Endodermal cell (in vitro differentiated cells): ENCODE measurements at regions not wholly inside any gene's neighbourhood (a gene's known extent, or its start where the extent isn't known, plus 50 kb on each side); places are given as distances from the start of the nearest gene placed in this dataset.

Source experiments
- DNase-seq: peaks from one replicate; pipeline ENCODE4 v3.0.0-alpha.2; 2017
- H3K27ac ChIP-seq: 2 replicates; pipeline ENCODE4 v1.5.1; 2013; ENCODE audit warnings: mild to moderate bottlenecking, low read depth, low read length, moderate library complexity
- H3K27me3 ChIP-seq: 2 replicates; pipeline ENCODE4 v1.6.1; 2013; ENCODE audit warnings: mild to moderate bottlenecking, low read length, moderate library complexity; ENCODE audit not compliant: insufficient read depth, control insufficient read depth, poor library complexity, severe bottlenecking
- H3K36me3 ChIP-seq: 2 replicates; pipeline ENCODE4 v1.7.0; 2013; ENCODE audit warnings: mild to moderate bottlenecking, low read length, moderate library complexity; ENCODE audit not compliant: control insufficient read depth, insufficient read depth
- H3K4me1 ChIP-seq: one replicate; pipeline ENCODE4 v1.7.0; 2013; ENCODE audit warnings: low read length; ENCODE audit not compliant: control insufficient read depth, insufficient read depth
- H3K4me3 ChIP-seq: 2 replicates; pipeline ENCODE4 v1.5.1; 2013; ENCODE audit warnings: mild to moderate bottlenecking, low read length, moderate library complexity
- H3K9ac ChIP-seq: 2 replicates; pipeline ENCODE4 v1.6.1; 2013; ENCODE audit warnings: mild to moderate bottlenecking, low read length, moderate library complexity; ENCODE audit not compliant: poor library complexity, severe bottlenecking; ENCODE audit errors: extremely low read depth
- H3K9me3 ChIP-seq: 2 replicates; pipeline ENCODE4 v1.6.1; 2013; ENCODE audit warnings: mild to moderate bottlenecking, low read length, moderate library complexity; ENCODE audit not compliant: control insufficient read depth
- H3K27ac Mint-ChIP-seq: 2 replicates; pipeline ENCODE4 v1.8.0; 2020; ENCODE audit warnings: mixed read lengths
- H3K27me3 Mint-ChIP-seq: 2 replicates; pipeline ENCODE4 v1.8.0; 2021; ENCODE audit warnings: mild to moderate bottlenecking, mixed read lengths; ENCODE audit not compliant: insufficient read depth
- H3K36me3 Mint-ChIP-seq: 2 replicates; pipeline ENCODE4 v1.8.0; 2020; ENCODE audit warnings: low read depth, mixed read lengths
- H3K4me1 Mint-ChIP-seq: 2 replicates; pipeline ENCODE4 v1.8.0; 2020; ENCODE audit warnings: mixed read lengths
- H3K4me3 Mint-ChIP-seq: 2 replicates; pipeline ENCODE4 v1.8.0; 2020; ENCODE audit warnings: mild to moderate bottlenecking, moderate library complexity, mixed read lengths
- H3K9me3 Mint-ChIP-seq: 2 replicates; pipeline ENCODE4 v1.8.0; 2020; ENCODE audit warnings: mild to moderate bottlenecking, mixed read lengths
- WGBS, 2 experiments: methylation state at CpG; one replicate each; pipeline versions ENCODE4 v1.1.5 to v1.1.7; 2013; ENCODE audit warnings: missing lambda C conversion rate in 2 of 2, mixed read lengths in 1 of 2; ENCODE audit not compliant: insufficient coverage in 1 of 2, insufficient read length in 1 of 2; 5-methylcytosine and 5-hydroxymethylcytosine counted together
- TF ChIP-seq, protein P1 (sequence below): fragments of 200-600 bp; sonication (generic); conservative IDR thresholded peaks from 2 replicates; pipeline ENCODE4 v1.5.0; 2021; ENCODE audit warnings: antibody characterized with exemption, mild to moderate bottlenecking

DNA sequence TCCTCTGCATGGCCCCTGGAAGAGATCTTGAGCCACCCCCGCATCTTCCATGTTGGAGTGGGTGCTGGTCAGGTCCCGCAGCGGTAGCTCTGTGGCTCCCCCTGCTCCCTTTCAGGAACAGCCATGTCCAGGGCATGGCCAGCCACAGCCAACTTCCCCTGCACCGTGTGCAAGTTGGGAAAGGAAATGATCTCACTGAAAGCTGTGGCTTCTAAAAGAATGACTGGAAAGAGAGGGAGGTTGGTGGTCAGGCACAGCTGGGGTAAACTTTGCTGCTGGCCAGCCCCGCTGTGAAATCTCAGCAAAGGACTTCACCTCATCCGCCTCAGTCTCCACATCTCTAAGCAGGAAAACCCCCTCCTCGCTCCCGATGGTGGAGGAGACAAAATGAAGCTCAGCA, 153.6 kb upstream of the CST7 start:
- no peaks in the 10 kb centered on the region for H3K9me3 ChIP-seq
- 80 to 94% methylated on average over 1 to 8 of the region's 8 CpGs for WGBS, 2 experiments
- H3K9ac ChIP-seq = no peak overlapping the region
- Mint-ChIP-seq H3K4me1 (no peaks in the 10 kb centered on the region), H3K9me3 (no peaks in the 10 kb centered on the region), H3K4me3 (no peak overlapping the region), H3K27me3 (peaks cover 2% of the 10 kb centered on the region), H3K36me3 (no peaks in the 10 kb centered on the region), H3K27ac (no peak overlapping the region)
- no peak overlapping the region for H3K4me3 ChIP-seq
- H3K36me3 ChIP-seq = no peaks in the 10 kb centered on the region
- H3K4me1 ChIP-seq = no peaks in the 10 kb centered on the region
- H3K27me3 ChIP-seq = no peaks in the 10 kb centered on the region
- TF ChIP-seq, protein P1, sequence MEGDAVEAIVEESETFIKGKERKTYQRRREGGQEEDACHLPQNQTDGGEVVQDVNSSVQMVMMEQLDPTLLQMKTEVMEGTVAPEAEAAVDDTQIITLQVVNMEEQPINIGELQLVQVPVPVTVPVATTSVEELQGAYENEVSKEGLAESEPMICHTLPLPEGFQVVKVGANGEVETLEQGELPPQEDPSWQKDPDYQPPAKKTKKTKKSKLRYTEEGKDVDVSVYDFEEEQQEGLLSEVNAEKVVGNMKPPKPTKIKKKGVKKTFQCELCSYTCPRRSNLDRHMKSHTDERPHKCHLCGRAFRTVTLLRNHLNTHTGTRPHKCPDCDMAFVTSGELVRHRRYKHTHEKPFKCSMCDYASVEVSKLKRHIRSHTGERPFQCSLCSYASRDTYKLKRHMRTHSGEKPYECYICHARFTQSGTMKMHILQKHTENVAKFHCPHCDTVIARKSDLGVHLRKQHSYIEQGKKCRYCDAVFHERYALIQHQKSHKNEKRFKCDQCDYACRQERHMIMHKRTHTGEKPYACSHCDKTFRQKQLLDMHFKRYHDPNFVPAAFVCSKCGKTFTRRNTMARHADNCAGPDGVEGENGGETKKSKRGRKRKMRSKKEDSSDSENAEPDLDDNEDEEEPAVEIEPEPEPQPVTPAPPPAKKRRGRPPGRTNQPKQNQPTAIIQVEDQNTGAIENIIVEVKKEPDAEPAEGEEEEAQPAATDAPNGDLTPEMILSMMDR = no peak
- DNase-seq = no peak
- H3K27ac ChIP-seq = no peak overlapping the region

- TF ChIP-seq, protein P1 = no peak
- H3K27ac Mint-ChIP-seq = no peak overlapping the region
- no peak overlapping the region for H3K4me3 Mint-ChIP-seq
- H3K27me3 ChIP-seq = no peaks in the 10 kb centered on the region
- no peaks in the 10 kb centered on the region for H3K36me3 ChIP-seq
- no peaks in the 10 kb centered on the region for H3K9me3 Mint-ChIP-seq
- H3K4me1 ChIP-seq = no peaks in the 10 kb centered on the region
- H3K9ac ChIP-seq = no peak overlapping the region
- no peaks in the 10 kb centered on the region for H3K4me1 Mint-ChIP-seq
- H3K27ac ChIP-seq = no peak overlapping the region
- no peak overlapping the region for H3K4me3 ChIP-seq
- H3K27me3 Mint-ChIP-seq = peaks cover 2% of the 10 kb centered on the region
- no peaks in the 10 kb centered on the region for H3K9me3 ChIP-seq
- no peaks in the 10 kb centered on the region for H3K36me3 Mint-ChIP-seq
- DNase-seq = no peak
- 90 to 92% methylated on average over 5 to 9 of the region's 9 CpGs for WGBS, 2 experiments
These were observed 152.8 kb upstream of the CST7 start for GRCh38 chr20:24796236-24796635.

DNA sequence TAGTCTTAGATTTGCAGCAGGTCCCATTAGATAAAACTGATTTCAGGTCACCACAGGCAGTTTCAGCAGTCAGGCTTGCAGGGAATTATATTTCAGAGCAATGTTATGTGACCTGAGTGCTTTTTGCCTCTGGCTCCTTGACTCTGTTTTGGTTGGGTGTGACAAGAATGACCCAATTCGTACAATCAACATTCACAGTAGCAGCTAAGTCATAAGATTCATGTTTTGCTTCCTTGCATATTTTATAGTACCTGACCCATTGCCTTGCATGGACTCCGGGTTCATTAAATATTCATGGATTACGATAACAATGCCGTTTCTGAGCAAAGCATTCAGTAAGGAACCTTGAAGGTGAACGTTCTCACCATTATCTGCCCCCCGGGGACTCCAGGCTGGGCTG, 152.0 kb upstream of the CST7 start:
- WGBS, 2 experiments = 90 to 94% methylated on average over 5 to 6 of the region's 6 CpGs
- Histone ChIP-seq H3K4me1 (no peaks in the 10 kb centered on the region), H3K4me3 (no peak overlapping the region), H3K36me3 (no peaks in the 10 kb centered on the region), H3K27me3 (no peaks in the 10 kb centered on the region), H3K9ac (no peak overlapping the region), H3K9me3 (no peaks in the 10 kb centered on the region), H3K27ac (no peak overlapping the region)
- Mint-ChIP-seq H3K36me3 (no peaks in the 10 kb centered on the region), H3K4me3 (no peak overlapping the region), H3K27ac (no peak overlapping the region), H3K4me1 (no peaks in the 10 kb centered on the region), H3K9me3 (no peaks in the 10 kb centered on the region), H3K27me3 (peaks cover 2% of the 10 kb centered on the region)
- TF ChIP-seq, protein P1 = no peak
- DNase-seq = no peak
